Aorta (tissue), 5 donors: ENCODE measurements at regions not wholly inside any gene's neighbourhood (a gene's known extent, or its start where the extent isn't known, plus 50 kb on each side); places are given as distances from the start of the nearest gene placed in this dataset.

ENCODE experiments used
- ATAC-seq: fragments of 200-7000 bp; cut with Tn5 transposase; one replicate; pipeline ENCODE4 v1.9.1; 2022; ENCODE audit warnings: moderate library complexity; ENCODE audit not compliant: low FRiP score
- DNase-seq, 2 donors: peaks; one replicate each; pipeline ENCODE4 v3.0.0-alpha.2; 2020
- H3K27ac ChIP-seq, 2 donors: one replicate each; pipeline ENCODE4 v1.5.1; 2013; ENCODE audit warnings: low read length in 2 of 2, mild to moderate bottlenecking in 2 of 2, moderate library complexity in 2 of 2, control low read depth in 1 of 2, inconsistent platforms in 1 of 2, low read depth in 1 of 2
- H3K27me3 ChIP-seq, 2 donors: one replicate each; pipeline ENCODE4 v1.6.1; 2013; ENCODE audit warnings: control low read depth in 1 of 2, low read length in 1 of 2, mild to moderate bottlenecking in 1 of 2, moderate library complexity in 1 of 2; ENCODE audit not compliant: insufficient read depth in 2 of 2, control insufficient read depth in 1 of 2
- H3K36me3 ChIP-seq, 2 donors: one replicate each; pipeline ENCODE4 v1.6.1; 2013; ENCODE audit warnings: control low read depth in 1 of 2, low read length in 1 of 2, mild to moderate bottlenecking in 1 of 2; ENCODE audit not compliant: insufficient read depth in 2 of 2, control insufficient read depth in 1 of 2
- H3K4me1 ChIP-seq, 2 donors: one replicate each; pipeline ENCODE4 v1.6.1; 2013; ENCODE audit warnings: low read length in 2 of 2, control low read depth in 1 of 2, mild to moderate bottlenecking in 1 of 2, moderate library complexity in 1 of 2; ENCODE audit not compliant: insufficient read depth in 2 of 2, control insufficient read depth in 1 of 2
- H3K4me3 ChIP-seq, 2 donors: one replicate each; pipeline ENCODE4 v1.5.1; 2013; ENCODE audit warnings: low read length in 2 of 2, control low read depth in 1 of 2, mild to moderate bottlenecking in 1 of 2
- H3K9me3 ChIP-seq: one replicate; pipeline ENCODE4 v1.6.1; 2013; ENCODE audit warnings: mild to moderate bottlenecking, low read length; ENCODE audit not compliant: control insufficient read depth
- WGBS, 2 donors: extraction: QIAGEN DNeasy Blood & Tissue Kit; methylation state at CpG; one replicate each; pipeline ENCODE4 v1.1.7; 2013; 5-methylcytosine and 5-hydroxymethylcytosine counted together
- intact Hi-C, 2 donors: fragments of 100-400 bp; cut with DNase I; formaldehyde crosslinking; loops; one replicate each; pipeline versions ENCODE4 v1.14.2 to v1.15.0; 2022
- donor health status: healthy with polysubstance abuse.
- donor health status: Bipolar disorder and iron deficiency.
- donor health status: DM: no; HTN: no; CAD: no.
- donor health status: DM: no; HTN: no; CAD: no.
- donor health status: DM: yes; HTN: yes; CAD: no.

DNA sequence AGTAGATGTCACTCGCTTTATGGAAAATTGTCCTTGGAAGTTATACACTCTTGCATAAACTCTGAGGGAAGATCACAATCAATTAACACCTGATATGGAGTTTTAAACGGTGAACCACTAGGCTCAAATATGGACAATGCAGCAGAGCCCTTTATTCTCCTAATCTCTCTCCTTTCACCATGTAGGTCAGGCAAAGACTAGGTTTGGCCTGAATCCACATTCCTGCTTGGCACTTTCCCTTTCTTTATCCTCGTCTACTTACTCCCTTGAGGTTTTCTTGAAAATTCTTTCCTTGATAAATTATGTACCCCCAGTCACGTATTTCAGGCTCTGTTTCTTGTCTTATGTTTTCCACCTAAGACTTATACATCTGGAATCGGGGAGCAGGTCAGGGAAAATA is 751.7 kb downstream of the DACH1 start:
- Histone ChIP-seq H3K27ac (no peak overlapping the region), H3K9me3 (no peaks in the 10 kb centered on the region), H3K36me3 (no peaks in the 10 kb centered on the region), H3K4me3 (no peak overlapping the region), H3K4me1 (no peaks in the 10 kb centered on the region), H3K27me3 (no peaks in the 10 kb centered on the region)
- intact Hi-C loops = no loop called here
- WGBS, 2 donors = 15 to 16% methylated on average over 5 of the region's 5 CpGs
- ATAC-seq (no peak), DNase-seq (no peak)

DNA sequence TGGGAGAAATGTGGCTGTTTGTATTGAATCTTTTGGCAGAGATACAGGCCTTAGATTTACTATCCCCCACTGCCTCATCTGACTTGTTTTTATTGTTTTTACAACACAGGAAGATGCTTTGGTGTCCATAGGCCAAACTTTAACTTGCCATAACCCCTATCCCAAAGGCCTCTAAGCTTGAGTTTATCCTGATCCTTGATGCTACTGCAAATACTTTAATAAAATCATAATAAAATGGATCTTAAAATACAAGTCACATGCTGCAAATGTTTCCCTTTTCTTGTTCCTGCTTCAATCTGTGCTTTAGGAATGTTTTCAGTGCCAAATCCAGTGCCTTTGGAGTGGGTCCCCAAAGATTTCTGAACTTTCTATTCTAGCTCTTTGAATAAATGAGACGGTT is 770.6 kb downstream of the DACH1 start:
- Histone ChIP-seq H3K36me3 (no peaks in the 10 kb centered on the region), H3K27me3 (no peaks in the 10 kb centered on the region), H3K4me3 (no peak overlapping the region), H3K27ac (no peak overlapping the region), H3K4me1 (no peaks in the 10 kb centered on the region), H3K9me3 (peaks cover 3% of the 10 kb centered on the region)
- DNase-seq (no peak), ATAC-seq (no peak)
- intact Hi-C loops = no loop called here
- WGBS, 2 donors = 51 to 63% methylated on average over 1 of the region's 1 CpG

DNA sequence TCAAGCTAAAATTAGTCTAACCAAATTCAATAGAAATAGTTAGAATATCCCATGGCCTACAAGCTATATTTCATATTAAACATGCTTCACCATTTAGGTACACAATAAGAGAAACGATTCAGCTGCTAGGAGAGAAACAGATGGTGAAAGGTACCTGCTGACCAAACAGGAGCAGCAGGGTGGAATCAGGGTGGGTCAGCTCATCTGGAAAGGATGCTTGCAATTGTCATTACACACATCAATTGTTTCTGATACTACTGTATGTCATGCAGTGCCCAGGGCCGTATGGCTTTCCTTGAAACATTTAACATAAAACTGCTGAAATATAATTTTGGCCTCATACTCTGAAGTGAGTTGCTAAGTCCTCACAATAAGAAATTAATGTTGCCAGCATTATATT is 776.0 kb downstream of the DACH1 start:
- WGBS, 2 donors = 49 to 61% methylated on average over 2 of the region's 2 CpGs
- intact Hi-C loops = no loop called here
- Histone ChIP-seq H3K4me3 (no peak overlapping the region), H3K27ac (no peak overlapping the region), H3K36me3 (no peaks in the 10 kb centered on the region), H3K4me1 (no peaks in the 10 kb centered on the region), H3K27me3 (no peaks in the 10 kb centered on the region), H3K9me3 (no peaks in the 10 kb centered on the region)
- DNase-seq (no peak), ATAC-seq (no peak)

DNA sequence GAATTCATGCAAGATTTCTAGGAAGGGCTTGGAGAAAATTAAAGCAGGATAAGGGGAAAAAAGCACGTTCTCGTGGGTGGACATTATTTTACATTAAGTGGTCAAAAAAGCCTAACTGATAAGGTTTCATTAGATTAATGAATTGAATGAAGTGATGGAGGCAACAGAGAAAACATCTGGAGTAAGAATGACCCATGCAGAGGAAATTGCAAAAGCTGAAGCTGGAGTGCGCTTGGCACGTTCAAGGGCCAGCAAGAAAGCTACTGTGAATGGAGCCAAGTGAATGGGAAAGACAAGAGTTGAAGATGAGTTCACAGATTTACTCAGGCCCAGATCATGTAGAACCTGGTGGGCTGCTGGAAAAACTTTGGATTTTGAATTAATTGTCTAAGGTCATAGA is 777.9 kb downstream of the DACH1 start:
- H3K36me3 ChIP-seq = no peaks in the 10 kb centered on the region
- no peaks in the 10 kb centered on the region for H3K9me3 ChIP-seq
- intact Hi-C loops = no loop called here
- 36 to 44% methylated on average over 4 of the region's 4 CpGs for WGBS, 2 donors
- H3K4me1 ChIP-seq = no peaks in the 10 kb centered on the region
- ATAC-seq = no peak
- H3K4me3 ChIP-seq = no peak overlapping the region
- no peak overlapping the region for H3K27ac ChIP-seq
- H3K27me3 ChIP-seq = no peaks in the 10 kb centered on the region
- no peak for DNase-seq

DNA sequence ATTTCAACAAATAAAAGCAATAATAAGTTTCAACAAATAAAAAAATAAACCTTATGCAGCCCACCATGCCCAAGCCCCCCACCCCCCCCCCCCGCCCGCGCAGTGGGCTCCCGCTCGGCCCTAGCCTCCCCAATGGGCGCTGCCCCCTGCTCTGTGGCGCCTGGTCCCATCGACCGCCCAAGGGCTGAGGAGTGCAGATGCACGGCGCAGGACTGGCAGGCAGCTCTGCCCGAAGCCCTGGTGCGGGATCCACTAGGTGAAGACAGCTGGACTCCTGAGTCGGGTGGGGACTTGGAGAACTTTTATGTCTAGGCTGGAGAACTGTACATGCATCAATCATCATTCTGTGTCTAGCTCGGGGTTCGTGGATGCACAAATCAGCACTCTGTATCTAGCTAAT is 779.6 kb downstream of the DACH1 start:
- WGBS, 2 donors = 94 to 95% methylated on average over 16 of the region's 16 CpGs
- Histone ChIP-seq H3K4me3 (no peak overlapping the region), H3K27ac (no peak overlapping the region), H3K9me3 (no peaks in the 10 kb centered on the region), H3K27me3 (no peaks in the 10 kb centered on the region), H3K36me3 (no peaks in the 10 kb centered on the region), H3K4me1 (no peaks in the 10 kb centered on the region)
- ATAC-seq (no peak), DNase-seq (no peak)
- intact Hi-C loops = no loop called here

DNA sequence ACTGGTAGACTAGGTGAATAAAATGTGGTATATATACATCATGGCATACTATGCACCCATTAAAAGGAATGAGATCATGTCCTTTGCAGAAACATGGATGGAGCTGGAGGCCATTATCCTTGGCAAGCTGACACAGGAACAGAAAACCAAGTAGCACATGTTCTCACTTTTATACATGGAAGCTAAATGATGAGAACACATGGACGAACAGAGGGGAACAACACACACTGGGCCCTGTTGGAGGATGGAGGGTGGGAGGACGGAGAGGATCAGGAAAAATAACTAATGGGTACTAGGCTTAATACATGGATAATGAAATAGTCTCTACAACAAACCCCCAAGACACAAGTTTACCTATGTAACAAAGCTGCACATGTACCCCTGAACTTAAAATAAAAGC is 780.0 kb downstream of the DACH1 start:
- DNase-seq (no peak), ATAC-seq (no peak)
- intact Hi-C loops = no loop called here
- no peaks in the 10 kb centered on the region for H3K27me3 ChIP-seq
- no peak overlapping the region for H3K27ac ChIP-seq
- H3K36me3 ChIP-seq = no peaks in the 10 kb centered on the region
- H3K4me3 ChIP-seq = no peak overlapping the region
- no peaks in the 10 kb centered on the region for H3K4me1 ChIP-seq
- no peaks in the 10 kb centered on the region for H3K9me3 ChIP-seq
- 82 to 86% methylated on average over 2 of the region's 2 CpGs for WGBS, 2 donors

DNA sequence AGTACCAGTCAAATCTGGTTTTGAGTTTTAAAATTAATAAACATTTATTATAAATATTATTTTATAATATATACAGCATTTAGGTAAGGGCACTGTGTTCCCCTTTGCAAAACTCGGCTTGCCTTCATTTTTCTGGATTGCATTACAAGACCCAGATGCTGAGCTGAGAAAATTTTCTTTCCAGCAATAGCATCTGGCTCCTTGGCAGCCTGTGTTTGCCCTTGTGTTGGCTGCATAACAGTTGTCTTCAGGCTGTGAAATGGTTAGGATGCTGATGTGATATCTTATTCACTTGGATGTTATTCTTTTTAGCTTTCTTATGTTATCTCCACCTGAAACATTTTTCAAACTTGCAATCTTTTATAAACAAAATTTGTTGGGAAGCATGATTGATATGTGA is 784.4 kb downstream of the DACH1 start:
- Histone ChIP-seq H3K4me3 (no peak overlapping the region), H3K9me3 (no peaks in the 10 kb centered on the region), H3K36me3 (no peaks in the 10 kb centered on the region), H3K27ac (no peak overlapping the region), H3K4me1 (no peaks in the 10 kb centered on the region), H3K27me3 (no peaks in the 10 kb centered on the region)
- no peak for ATAC-seq
- no peak for DNase-seq
- 13 to 20% methylated on average over 1 of the region's 1 CpG for WGBS, 2 donors
- intact Hi-C loops = no loop called here

DNA sequence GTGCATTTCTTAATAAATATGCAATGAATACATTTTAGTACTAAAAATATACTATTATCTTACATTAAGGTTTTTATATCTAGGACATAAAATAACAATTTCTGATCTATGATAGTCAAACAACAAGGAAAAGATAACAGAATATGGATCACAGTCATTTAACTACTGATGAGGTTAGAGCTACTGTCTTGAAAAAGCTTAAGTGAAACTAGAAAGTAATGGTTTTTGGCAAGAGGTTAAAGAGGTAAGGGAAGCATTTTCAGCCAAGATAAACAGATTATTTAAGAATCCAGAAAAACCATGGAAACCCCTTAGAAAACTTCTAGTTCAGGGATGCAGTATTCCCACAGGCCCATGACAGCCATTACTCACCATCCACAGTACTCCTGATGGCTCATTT is 787.4 kb downstream of the DACH1 start:
- Histone ChIP-seq H3K27me3 (no peaks in the 10 kb centered on the region), H3K4me3 (no peak overlapping the region), H3K4me1 (no peaks in the 10 kb centered on the region), H3K9me3 (no peaks in the 10 kb centered on the region), H3K27ac (no peak overlapping the region), H3K36me3 (no peaks in the 10 kb centered on the region)
- intact Hi-C loops = no loop called here
- no peak for DNase-seq
- ATAC-seq = no peak

DNA sequence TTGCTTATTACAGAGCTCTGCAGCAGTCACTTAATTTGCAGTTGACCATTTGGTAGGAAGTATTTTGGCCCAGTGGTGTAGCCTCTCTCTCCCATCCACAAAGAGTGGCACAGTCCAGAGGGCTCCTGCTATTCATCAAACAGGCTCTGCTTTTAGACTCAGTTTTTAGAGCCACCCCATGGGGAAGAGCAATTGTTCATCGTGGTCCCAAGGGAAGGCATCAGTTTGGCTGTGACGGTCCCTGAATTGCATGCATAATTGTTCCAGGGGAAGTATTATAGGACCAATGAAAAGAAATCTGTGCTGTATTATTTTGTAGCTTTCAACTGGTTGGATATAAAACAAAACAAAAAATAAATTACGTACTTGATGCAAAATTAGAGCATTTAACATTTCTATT is 799.0 kb downstream of the DACH1 start:
- no peaks in the 10 kb centered on the region for H3K27me3 ChIP-seq
- whole genome bisulfite sequencing, 2 donors = 57 to 69% methylated on average over 3 of the region's 3 CpGs
- H3K36me3 ChIP-seq = no peaks in the 10 kb centered on the region
- H3K4me1 ChIP-seq = no peaks in the 10 kb centered on the region
- intact Hi-C loops = no loop called here
- ATAC-seq = no peak
- H3K9me3 ChIP-seq = no peaks in the 10 kb centered on the region
- no peak overlapping the region for H3K4me3 ChIP-seq
- no peak overlapping the region for H3K27ac ChIP-seq
- no peak for DNase-seq
